ENCODE measurements at regions not wholly inside any gene's neighbourhood (a gene's known extent, or its start where the extent isn't known, plus 50 kb on each side); places are given as distances from the start of the nearest gene placed in this dataset.
"Not testable (repeated sequence)": the region's sequence is repeated elsewhere in the genome, so short reads cannot be mapped to it uniquely, and the experiment has no call there.

- in situ Hi-C loops (cut with MboI; ENCODE audit: low sequenced_read_pairs): no loop called here
- H3K36me3 ChIP-seq (replicated peaks): no peaks in the 10 kb centered on the region
- H3K9me3 ChIP-seq: no peaks in the 10 kb centered on the region
- H3K4me3 ChIP-seq: no peak overlapping the region
- peak in 1 of 2 experiments; percentile 9 for DNase-seq (ENCODE audit: low spot score in 2 of 2)
- H3K27me3 ChIP-seq (ENCODE audit: low read depth): peaks cover 9% of the 10 kb centered on the region; the same call in 1 of the 2 replicates
- H3K4me1 ChIP-seq: no peaks in the 10 kb centered on the region
These were observed 537.4 kb downstream of the PRKD1 start for GRCh38 chr14:29390081-29390832.

DNA sequence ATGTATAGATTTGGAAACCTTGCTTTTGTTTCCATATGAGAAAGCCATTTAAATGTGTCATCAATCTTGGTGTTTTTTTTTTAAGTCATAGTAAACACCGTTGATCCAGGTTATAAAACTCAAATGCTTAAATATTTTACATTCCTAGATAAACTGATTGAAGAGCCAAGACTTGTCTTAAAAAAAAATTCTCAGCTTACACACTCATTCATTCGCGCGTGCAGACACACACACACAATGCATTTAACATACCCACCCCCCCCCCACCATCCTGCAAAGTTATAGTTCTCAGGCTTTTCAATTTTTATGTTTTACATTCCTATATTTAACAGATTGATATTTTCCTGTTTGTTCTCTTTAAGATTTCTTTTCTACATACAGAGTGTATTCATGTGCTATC lies 536.4 kb downstream of the PRKD1 start:
- no peaks in the 10 kb centered on the region for H3K36me3 ChIP-seq (replicated peaks)
- H3K27me3 ChIP-seq (ENCODE audit: low read depth): peaks cover 9% of the 10 kb centered on the region; the same call in 1 of the 2 replicates
- in situ Hi-C loops (cut with MboI; ENCODE audit: low sequenced_read_pairs): no loop called here
- no peaks in the 10 kb centered on the region for H3K4me1 ChIP-seq
- H3K4me3 ChIP-seq: no peak overlapping the region
- no peaks in the 10 kb centered on the region for H3K9me3 ChIP-seq
- no peak for DNase-seq (ENCODE audit: low spot score in 2 of 2)

DNA sequence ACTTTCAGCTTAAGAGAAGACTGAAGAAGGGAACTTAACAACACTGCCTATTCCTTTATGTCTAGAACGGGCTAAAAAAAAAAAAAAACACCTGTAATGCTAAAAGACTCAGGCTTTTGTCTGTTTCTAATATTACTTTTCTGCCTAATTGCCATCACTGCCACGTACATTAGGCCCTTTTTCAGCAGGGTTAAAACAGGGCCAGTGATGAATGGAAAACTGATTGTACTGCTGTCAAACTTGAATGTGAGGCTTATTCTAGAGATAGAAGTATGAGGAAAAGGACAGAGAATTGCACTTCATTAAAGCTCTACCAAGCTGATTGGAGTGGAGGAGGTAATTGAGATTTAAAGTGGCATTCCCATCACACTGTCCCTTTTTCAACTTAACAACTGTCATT lies 535.8 kb downstream of the PRKD1 start:
- H3K9me3 ChIP-seq: no peaks in the 10 kb centered on the region
- no peak for DNase-seq (ENCODE audit: low spot score in 2 of 2)
- peaks cover 9% of the 10 kb centered on the region; the same call in 1 of the 2 replicates for H3K27me3 ChIP-seq (ENCODE audit: low read depth)
- no peaks in the 10 kb centered on the region for H3K36me3 ChIP-seq (replicated peaks)
- H3K4me3 ChIP-seq: no peak overlapping the region
- no peaks in the 10 kb centered on the region for H3K4me1 ChIP-seq
- in situ Hi-C loops (cut with MboI; ENCODE audit: low sequenced_read_pairs): no loop called here

- Histone ChIP-seq H3K4me1 (no peaks in the 10 kb centered on the region), H3K27me3 (ENCODE audit: low read depth) (peaks cover 11% of the 10 kb centered on the region; the same call in 1 of the 2 replicates), H3K4me3 (no peak overlapping the region), H3K36me3 (replicated peaks) (no peaks in the 10 kb centered on the region), H3K9me3 (no peaks in the 10 kb centered on the region)
- DNase-seq (ENCODE audit: low spot score in 2 of 2): no peak
- in situ Hi-C loops (cut with MboI; ENCODE audit: low sequenced_read_pairs): no loop called here
These were observed 535.4 kb downstream of the PRKD1 start for GRCh38 chr14:29392287-29392686.

DNA sequence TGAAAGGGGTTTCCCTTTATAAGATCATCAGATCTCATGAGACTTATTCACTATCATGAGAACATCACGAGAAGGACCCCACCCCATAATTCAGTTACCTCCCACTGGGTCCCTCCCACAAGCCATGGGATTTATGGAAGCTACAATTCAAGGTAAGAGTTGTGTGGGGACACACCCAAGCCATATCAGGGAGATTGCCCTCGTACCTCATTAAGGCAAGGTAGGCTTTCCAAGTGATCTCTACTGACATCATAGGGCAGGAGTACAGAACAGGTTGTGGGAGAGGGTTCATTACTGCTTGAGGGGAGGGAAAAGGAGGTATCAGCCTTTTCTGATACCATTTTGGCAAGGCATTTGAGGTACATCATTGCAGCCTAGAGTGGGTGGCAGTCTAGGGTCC lies 524.6 kb downstream of the PRKD1 start:
- no peaks in the 10 kb centered on the region for H3K9me3 ChIP-seq
- in situ Hi-C loops (cut with MboI; ENCODE audit: low sequenced_read_pairs): no loop called here
- no peak overlapping the region for H3K4me3 ChIP-seq
- no peaks in the 10 kb centered on the region for H3K4me1 ChIP-seq
- no peaks in the 10 kb centered on the region for H3K27me3 ChIP-seq (ENCODE audit: low read depth)
- no peak for DNase-seq (ENCODE audit: low spot score in 2 of 2)
- H3K36me3 ChIP-seq (replicated peaks): no peaks in the 10 kb centered on the region

DNA sequence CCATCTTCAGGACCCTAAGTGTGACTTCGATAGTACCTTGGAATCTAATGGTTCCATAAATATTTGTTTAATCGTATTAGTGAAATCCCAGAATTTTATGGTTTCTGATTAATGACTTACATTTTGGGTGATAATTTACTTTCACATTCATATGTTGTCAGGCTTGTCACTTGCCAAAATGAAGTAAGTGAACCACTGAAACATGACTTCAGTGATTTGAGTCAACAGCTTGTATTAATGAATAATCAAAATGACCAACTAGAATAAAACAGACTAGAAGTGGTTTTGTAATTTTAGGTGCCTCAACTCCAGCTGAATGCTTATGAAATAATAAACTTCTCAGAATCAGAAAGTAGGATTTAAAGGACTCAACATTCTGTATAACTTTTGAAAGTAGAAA lies 517.1 kb downstream of the PRKD1 start:
- in situ Hi-C loops (cut with MboI; ENCODE audit: low sequenced_read_pairs): no loop called here
- no peaks in the 10 kb centered on the region for H3K4me1 ChIP-seq
- H3K4me3 ChIP-seq: no peak overlapping the region
- no peak for DNase-seq (ENCODE audit: low spot score in 2 of 2)
- H3K36me3 ChIP-seq (replicated peaks): no peaks in the 10 kb centered on the region
- H3K9me3 ChIP-seq: no peaks in the 10 kb centered on the region
- H3K27me3 ChIP-seq (ENCODE audit: low read depth): no peaks in the 10 kb centered on the region

DNA sequence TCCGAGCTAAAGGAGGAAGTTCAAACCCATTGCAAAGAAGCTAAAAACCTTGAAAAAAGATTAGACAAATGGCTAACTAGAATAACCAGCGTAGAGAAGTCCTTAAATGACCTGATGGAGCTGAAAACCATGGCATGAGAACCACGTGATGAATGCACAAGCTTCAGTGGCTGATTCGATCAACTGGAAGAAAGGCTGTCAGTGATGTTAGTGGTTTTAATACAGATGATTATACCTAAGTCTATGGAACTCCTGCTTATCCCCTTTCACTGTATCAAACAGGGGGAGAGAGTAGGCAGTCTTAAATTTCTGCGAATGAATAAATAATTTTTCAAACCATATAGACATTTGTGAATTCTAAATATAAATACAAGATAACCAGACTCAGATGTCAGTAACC lies 512.7 kb downstream of the PRKD1 start:
- H3K9me3 ChIP-seq; H3K36me3 ChIP-seq (replicated peaks); H3K4me1 ChIP-seq; DNase-seq (ENCODE audit: low spot score in 2 of 2); H3K4me3 ChIP-seq; in situ Hi-C loops (cut with MboI; ENCODE audit: low sequenced_read_pairs); H3K27me3 ChIP-seq (ENCODE audit: low read depth): not testable (repeated sequence)

- in situ Hi-C loops (cut with MboI; ENCODE audit: low sequenced_read_pairs): no loop called here
- H3K4me1 ChIP-seq: no peaks in the 10 kb centered on the region
These were observed 507.9 kb downstream of the PRKD1 start for GRCh38 chr14:29419736-29420135.

GRCh38 chr14:29421156-29421728 lies 506.4 kb downstream of the PRKD1 start:
- Histone ChIP-seq H3K4me1 (no peaks in the 10 kb centered on the region), H3K36me3 (replicated peaks) (no peaks in the 10 kb centered on the region), H3K27me3 (ENCODE audit: low read depth) (peaks cover 4% of the 10 kb centered on the region; the same call in 1 of the 2 replicates), H3K4me3 (no peak overlapping the region), H3K9me3 (no peaks in the 10 kb centered on the region)
- in situ Hi-C loops (cut with MboI; ENCODE audit: low sequenced_read_pairs): no loop called here
- DNase-seq (ENCODE audit: low spot score in 2 of 2): no peak

More at GRCh38 chr14:29419736-29420135, 507.9 kb downstream of the PRKD1 start:
- H3K4me3 ChIP-seq: no peak overlapping the region
- H3K27me3 ChIP-seq (ENCODE audit: low read depth): no peaks in the 10 kb centered on the region
- H3K36me3 ChIP-seq (replicated peaks): no peaks in the 10 kb centered on the region
- H3K9me3 ChIP-seq: no peaks in the 10 kb centered on the region
- no peak for DNase-seq (ENCODE audit: low spot score in 2 of 2)

DNA sequence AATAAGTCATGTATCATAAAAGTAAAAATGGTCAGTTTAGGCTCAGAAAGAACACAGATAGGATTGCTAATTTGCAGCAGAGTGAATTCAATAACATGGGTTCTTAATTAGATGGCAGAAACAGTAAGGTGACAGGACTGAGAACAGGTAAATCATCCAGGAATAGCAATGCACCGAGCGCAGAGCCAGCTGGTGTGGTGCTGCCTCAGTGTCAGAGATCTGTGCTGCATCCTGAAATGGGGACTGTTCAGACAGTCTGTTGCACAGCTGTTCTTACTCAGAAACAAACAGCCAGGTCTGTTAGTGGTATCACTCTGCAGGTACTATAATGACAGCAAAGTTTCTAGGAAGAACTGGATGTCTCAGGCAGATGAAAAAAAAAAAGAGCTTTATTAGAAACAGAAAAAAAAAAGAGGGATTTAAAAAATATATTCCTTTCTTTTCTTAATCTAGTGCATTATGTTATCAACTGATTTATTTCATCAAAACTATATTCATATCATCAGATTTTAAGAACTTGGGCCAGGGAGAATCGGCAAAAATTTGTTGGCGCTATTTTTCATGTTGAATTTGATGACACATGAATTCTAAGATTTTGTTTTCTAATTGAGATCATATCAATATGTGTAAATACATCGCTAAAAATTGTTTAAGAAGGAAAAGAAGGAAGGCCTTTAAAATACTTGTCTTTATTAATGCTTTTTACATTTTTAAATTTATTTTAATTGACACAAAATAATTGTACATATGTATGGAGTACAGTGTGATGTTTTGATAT lies 501.8 kb downstream of the PRKD1 start:
- Histone ChIP-seq H3K4me1 (no peaks in the 10 kb centered on the region), H3K27me3 (ENCODE audit: low read depth) (peaks cover 9% of the 10 kb centered on the region), H3K4me3 (no peak overlapping the region), H3K9me3 (no peaks in the 10 kb centered on the region), H3K36me3 (replicated peaks) (no peaks in the 10 kb centered on the region)
- no peak for DNase-seq (ENCODE audit: low spot score in 2 of 2)
- in situ Hi-C loops (cut with MboI; ENCODE audit: low sequenced_read_pairs): no loop called here

DNA sequence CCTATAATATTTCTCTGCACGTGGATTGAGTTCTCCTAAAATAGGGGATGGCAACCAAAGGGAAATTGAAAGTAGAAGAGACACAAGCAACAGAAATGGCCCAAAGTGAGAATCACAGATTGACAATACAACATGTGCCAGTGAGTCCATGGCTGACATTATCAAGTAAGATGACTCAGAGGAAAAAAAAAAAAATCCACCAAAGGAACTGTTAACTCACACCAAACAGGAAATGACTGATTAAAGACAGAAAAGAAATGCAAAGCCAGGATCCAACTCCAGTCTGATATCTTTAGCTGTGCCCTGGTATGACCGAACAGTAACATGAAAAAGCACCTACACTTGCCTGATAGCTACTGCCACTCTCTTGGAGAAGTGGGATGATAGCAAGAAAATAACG lies 485.0 kb downstream of the PRKD1 start:
- Histone ChIP-seq H3K4me1 (no peaks in the 10 kb centered on the region), H3K27me3 (ENCODE audit: low read depth) (peaks cover 16% of the 10 kb centered on the region), H3K9me3 (no peaks in the 10 kb centered on the region), H3K36me3 (replicated peaks) (no peaks in the 10 kb centered on the region), H3K4me3 (no peak overlapping the region)
- DNase-seq (ENCODE audit: low spot score in 2 of 2): no peak
- in situ Hi-C loops (cut with MboI; ENCODE audit: low sequenced_read_pairs): no loop called here

GRCh38 chr14:29444216-29444615 lies 483.4 kb downstream of the PRKD1 start:
- in situ Hi-C loops (cut with MboI; ENCODE audit: low sequenced_read_pairs): no loop called here
- peaks cover 23% of the 10 kb centered on the region for H3K27me3 ChIP-seq (ENCODE audit: low read depth)
- H3K36me3 ChIP-seq (replicated peaks): no peaks in the 10 kb centered on the region
- no peaks in the 10 kb centered on the region for H3K9me3 ChIP-seq
- no peaks in the 10 kb centered on the region for H3K4me1 ChIP-seq
- H3K4me3 ChIP-seq: no peak overlapping the region
- no peak for DNase-seq (ENCODE audit: low spot score in 2 of 2)

GRCh38 chr14:29444805-29445204 lies 482.8 kb downstream of the PRKD1 start:
- Histone ChIP-seq H3K4me3 (no peak overlapping the region), H3K27me3 (ENCODE audit: low read depth) (peaks cover 25% of the 10 kb centered on the region), H3K9me3 (no peaks in the 10 kb centered on the region), H3K36me3 (replicated peaks) (no peaks in the 10 kb centered on the region), H3K4me1 (no peaks in the 10 kb centered on the region)
- in situ Hi-C loops (cut with MboI; ENCODE audit: low sequenced_read_pairs): no loop called here
- no peak for DNase-seq (ENCODE audit: low spot score in 2 of 2)

GRCh38 chr14:29446971-29447370 lies 480.7 kb downstream of the PRKD1 start:
- H3K36me3 ChIP-seq (replicated peaks): no peaks in the 10 kb centered on the region
- peaks cover 28% of the 10 kb centered on the region for H3K27me3 ChIP-seq (ENCODE audit: low read depth)
- no peaks in the 10 kb centered on the region for H3K9me3 ChIP-seq
- no peak overlapping the region for H3K4me3 ChIP-seq
- in situ Hi-C loops (cut with MboI; ENCODE audit: low sequenced_read_pairs): no loop called here
- no peak for DNase-seq (ENCODE audit: low spot score in 2 of 2)
- no peaks in the 10 kb centered on the region for H3K4me1 ChIP-seq

Data from HAP-1 (cell line).